A673 (cell line): ENCODE measurements at regions not wholly inside any gene's neighbourhood (a gene's known extent, or its start where the extent isn't known, plus 50 kb on each side); places are given as distances from the start of the nearest gene placed in this dataset.

Source experiments
- EZH2 ChIP-seq: fragments of 200-600 bp; sonication (generic); IDR thresholded peaks from 2 replicates; pipeline ENCODE4 v1.6.1; 2017; ENCODE audit warnings: borderline replicate concordance, low read depth, mild to moderate bottlenecking, mixed read lengths, antibody characterized with exemption, low read length; ENCODE audit not compliant: poor library complexity, severe bottlenecking
- TF ChIP-seq, protein P1 (sequence below): fragments of 300-800, 200-600 bp; sonication (generic); conservative IDR thresholded peaks from 2 replicates; pipeline ENCODE4 v1.5.1; 2017; ENCODE audit warnings: low read depth, mild to moderate bottlenecking, antibody characterized with exemption, low read length, moderate library complexity, mixed read lengths

DNA sequence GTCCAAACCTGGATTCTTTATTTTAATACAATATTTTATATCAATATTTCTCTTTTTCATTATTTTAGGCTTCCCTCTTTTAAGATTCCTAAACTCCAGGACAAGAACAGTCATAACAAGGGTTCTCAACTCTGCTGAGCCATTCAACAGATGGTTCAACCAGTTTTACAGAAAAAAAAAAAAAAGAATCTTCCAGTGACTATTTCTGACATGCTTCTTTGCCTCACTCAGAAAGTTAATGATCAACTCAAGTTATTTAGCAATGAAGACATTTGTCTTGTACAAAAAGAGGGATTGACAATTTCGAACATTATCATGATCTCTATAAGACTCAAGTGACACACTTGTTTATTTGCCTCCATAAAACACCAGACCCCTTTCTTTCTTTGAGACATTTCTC is 282.6 kb upstream of the GRID2 start:
- TF ChIP-seq, protein P1, sequence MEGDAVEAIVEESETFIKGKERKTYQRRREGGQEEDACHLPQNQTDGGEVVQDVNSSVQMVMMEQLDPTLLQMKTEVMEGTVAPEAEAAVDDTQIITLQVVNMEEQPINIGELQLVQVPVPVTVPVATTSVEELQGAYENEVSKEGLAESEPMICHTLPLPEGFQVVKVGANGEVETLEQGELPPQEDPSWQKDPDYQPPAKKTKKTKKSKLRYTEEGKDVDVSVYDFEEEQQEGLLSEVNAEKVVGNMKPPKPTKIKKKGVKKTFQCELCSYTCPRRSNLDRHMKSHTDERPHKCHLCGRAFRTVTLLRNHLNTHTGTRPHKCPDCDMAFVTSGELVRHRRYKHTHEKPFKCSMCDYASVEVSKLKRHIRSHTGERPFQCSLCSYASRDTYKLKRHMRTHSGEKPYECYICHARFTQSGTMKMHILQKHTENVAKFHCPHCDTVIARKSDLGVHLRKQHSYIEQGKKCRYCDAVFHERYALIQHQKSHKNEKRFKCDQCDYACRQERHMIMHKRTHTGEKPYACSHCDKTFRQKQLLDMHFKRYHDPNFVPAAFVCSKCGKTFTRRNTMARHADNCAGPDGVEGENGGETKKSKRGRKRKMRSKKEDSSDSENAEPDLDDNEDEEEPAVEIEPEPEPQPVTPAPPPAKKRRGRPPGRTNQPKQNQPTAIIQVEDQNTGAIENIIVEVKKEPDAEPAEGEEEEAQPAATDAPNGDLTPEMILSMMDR, result no peak
- TF ChIP-seq EZH2, result no peak
